Mammary epithelial cell (primary cell): ENCODE measurements at regions not wholly inside any gene's neighbourhood (a gene's known extent, or its start where the extent isn't known, plus 50 kb on each side); places are given as distances from the start of the nearest gene placed in this dataset.

Source experiments
- CTCF ChIP-seq, 2 donors: IDR thresholded peaks in 1 of 2; conservative IDR thresholded peaks in 1 of 2; 2 replicates each; pipeline ENCODE4 v1.5.1; 2011 to 2012; ENCODE audit warnings: inconsistent platforms in 2 of 2, low read length in 2 of 2, mild to moderate bottlenecking in 2 of 2, control low read depth in 1 of 2, low read depth in 1 of 2; ENCODE audit not compliant: insufficient read depth in 1 of 2; ENCODE audit errors: extremely low read depth in 1 of 2
- EZH2 ChIP-seq: IDR thresholded peaks from 2 replicates; pipeline ENCODE4 v1.6.1; 2012; ENCODE audit warnings: low read length, inconsistent platforms, borderline replicate concordance

DNA sequence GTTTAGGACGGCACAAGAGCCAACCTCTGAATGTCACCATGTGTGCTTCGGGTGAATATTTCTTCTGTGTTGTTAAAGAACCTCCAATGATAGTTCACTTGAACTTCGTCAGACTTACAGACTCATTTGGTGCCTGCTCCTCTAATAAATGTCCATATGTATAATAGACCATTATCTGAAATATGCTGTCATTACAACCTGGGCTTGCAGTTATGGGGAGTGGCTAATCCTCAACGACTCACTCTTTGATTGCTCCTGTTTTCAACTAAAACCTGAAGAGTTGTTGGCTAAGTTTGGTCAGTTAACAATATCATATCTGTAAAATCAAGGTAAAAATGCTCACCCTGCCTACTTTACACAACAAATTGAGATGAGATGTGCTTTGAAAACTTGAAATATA is 298.7 kb upstream of the PTGER4 start:
- TF ChIP-seq CTCF (conservative IDR thresholded peaks at IDR 0.05 in 1 of 2, IDR thresholded peaks at IDR 0.05 in 1 of 2; ENCODE audit: extremely low read depth in 1 of 2, insufficient read depth in 1 of 2, low read depth in 1 of 2, low read length in 2 of 2) = no peak
- no peak for TF ChIP-seq EZH2
